NCI-H128 (cell line): ENCODE measurements at regions not wholly inside any gene's neighbourhood (a gene's known extent, or its start where the extent isn't known, plus 50 kb on each side); places are given as distances from the start of the nearest gene placed in this dataset.

Experiments used
- DNase-seq: peaks from one replicate; lab custom pipeline; 2025; ENCODE audit not compliant: unreplicated experiment; lab: John Stamatoyannopoulos, UW

GRCh38 chr7:84256571-84256971, 62.0 kb upstream of the SEMA3A start:
- no peak for DNase-seq

GRCh38 chr7:84251277-84251781, 56.7 kb upstream of the SEMA3A start:
- no peak for DNase-seq

GRCh38 chr7:84250452-84250851, 55.9 kb upstream of the SEMA3A start:
- DNase-seq: no peak

- no peak for DNase-seq
Measured at GRCh38 chr7:84249656-84250055, 55.1 kb upstream of the SEMA3A start.

GRCh38 chr7:84248843-84249242, 54.3 kb upstream of the SEMA3A start:
- no peak for DNase-seq

- DNase-seq: no peak
Measured at GRCh38 chr7:84248267-84248666, 53.7 kb upstream of the SEMA3A start.

- no peak for DNase-seq
Measured at GRCh38 chr7:84247591-84247990, 53.0 kb upstream of the SEMA3A start.

- DNase-seq: no peak
Measured at GRCh38 chr7:84245835-84246234, 51.2 kb upstream of the SEMA3A start.
